ENCODE measurements at regions not wholly inside any gene's neighbourhood (a gene's known extent, or its start where the extent isn't known, plus 50 kb on each side); places are given as distances from the start of the nearest gene placed in this dataset.
A peak's percentile ranks its signal among the peaks of the same experiment; 100 is the strongest.

GRCh38 chr1:185574139-185574875 is 159.9 kb upstream of the HMCN1 start:
- no peak for DNase-seq

DNA sequence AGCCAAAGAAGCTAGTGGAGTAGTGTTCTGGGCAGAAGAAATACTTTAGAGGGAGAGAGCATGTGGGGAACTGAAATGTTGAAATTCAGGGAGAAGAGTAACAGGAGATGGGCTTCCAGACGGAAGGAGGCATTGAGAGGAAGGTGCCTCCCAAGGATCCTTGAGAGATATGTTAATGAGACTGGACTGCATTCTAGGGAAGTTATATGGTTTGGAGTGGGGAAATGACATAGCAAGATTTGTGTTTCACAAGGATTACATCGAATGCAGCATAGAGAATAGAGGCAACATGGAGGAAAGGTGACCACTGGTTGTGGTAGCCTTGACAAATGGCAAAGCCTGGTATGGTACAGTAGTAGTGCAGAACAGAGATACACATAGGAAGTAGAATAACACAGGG is 160.5 kb upstream of the HMCN1 start:
- no peak for DNase-seq

GRCh38 chr1:185573162-185573561 is 161.0 kb upstream of the HMCN1 start:
- no peak for DNase-seq

GRCh38 chr1:185570962-185571361 is 163.2 kb upstream of the HMCN1 start:
- no peak for DNase-seq

DNA sequence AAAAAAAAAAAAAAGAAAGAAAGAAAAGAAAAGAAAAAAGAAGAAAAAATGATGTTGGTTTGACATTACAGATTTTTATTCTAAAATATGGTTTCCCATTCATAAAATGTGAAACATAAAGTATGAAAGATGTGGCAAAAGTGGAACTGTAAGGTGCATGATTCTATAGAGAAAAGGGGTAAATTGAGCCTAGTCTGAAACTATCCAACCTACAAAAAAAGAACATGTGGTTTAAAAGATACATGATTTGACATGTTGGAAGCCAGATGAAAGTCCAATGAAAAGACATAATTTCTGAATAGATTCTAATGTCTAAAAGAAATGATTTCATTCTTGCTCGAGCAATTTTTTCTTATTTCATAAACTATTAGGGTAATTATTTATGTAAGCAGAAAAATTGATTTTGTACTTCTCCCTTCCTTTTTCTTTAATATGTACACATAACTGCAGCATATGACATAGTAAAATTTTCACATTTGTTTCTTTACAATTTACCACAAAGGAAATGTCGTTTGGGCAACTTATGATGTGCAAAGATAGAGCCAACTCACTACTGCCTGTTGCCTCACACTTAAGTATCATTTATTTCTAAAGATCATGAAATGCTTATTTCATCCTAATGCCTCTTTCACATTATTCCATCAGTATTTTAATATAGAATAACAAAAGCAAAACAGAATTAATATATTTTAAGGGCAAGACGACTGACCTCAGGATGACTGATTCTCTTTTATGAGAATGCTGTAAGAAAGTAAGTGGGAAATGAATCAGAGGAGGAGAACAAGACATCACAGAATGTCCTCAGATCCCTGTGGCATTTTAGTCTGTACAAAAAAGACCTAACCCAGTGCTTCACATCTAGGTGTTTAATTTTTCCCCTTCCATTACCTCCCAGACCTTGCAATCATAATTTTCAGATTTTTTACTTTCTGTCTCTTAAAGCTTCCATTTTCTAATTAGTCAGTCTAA is 165.8 kb upstream of the HMCN1 start:
- DNase-seq = no peak

- no peak for DNase-seq
Measured at GRCh38 chr1:185567440-185567839, 166.8 kb upstream of the HMCN1 start.

DNA sequence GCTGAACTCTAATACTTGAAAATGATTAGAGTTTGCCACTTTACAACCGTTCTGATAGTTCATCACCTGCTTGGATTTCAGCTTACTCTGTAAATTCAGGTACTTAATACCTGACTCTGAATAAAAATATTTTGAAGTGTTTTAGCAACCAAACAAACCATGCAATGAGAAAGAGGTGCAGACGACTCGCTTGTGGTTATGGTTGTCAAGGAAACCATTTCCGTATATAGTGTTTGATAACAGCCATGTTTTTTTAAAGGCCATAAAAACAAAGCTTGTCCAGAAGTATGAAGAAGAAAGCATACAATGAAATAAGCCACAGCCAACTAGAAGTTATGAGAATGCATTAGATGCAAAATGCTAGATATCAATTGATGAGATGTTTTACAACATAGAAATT is 167.2 kb upstream of the HMCN1 start:
- peak; percentile 57 for DNase-seq

- no peak for DNase-seq
Measured at GRCh38 chr1:185565302-185565701, 168.9 kb upstream of the HMCN1 start.

- DNase-seq = no peak
Measured at GRCh38 chr1:185564816-185565215, 169.4 kb upstream of the HMCN1 start.

- DNase-seq = no peak
Measured at GRCh38 chr1:185562461-185563359, 171.5 kb upstream of the HMCN1 start.

DNA sequence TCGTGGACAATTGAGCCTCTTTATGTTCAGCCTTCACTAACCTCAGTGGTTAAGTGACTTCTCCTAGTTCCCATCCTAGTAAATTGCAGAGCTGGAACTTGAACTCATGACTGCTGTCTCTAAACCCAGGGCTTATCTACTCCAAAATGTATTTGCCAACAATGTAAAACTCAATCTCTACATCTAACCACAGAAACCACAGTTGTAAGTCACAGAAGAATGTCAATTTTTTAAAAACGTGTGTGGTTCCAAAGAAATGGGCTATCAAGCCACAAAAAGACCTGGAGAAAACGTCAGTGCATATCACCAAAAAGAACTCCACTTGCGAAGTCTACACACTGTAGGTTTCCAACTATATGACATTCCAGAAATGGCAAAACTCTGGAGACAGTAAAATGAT is 172.6 kb upstream of the HMCN1 start:
- peak; percentile 22 for DNase-seq

DNA sequence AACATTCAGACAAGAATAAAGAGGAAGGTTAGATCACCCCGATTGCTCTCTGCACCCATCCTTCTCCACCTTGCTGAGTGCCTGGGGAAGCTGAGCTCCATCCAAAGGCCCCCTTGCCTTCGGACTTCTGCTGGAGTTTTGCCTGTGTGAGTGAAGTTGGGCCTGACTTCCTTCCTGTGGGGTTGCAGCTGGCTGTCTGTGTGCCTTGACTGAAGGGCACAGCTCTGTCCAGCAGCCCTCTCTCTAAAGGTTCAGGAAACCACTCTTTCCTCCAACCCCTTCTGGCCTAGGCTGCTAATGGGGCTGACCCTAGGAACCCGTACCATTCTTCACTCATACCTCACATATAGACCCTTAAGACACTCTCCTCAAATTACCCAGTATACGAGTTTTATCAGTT is 173.4 kb upstream of the HMCN1 start:
- DNase-seq = no peak

DNA sequence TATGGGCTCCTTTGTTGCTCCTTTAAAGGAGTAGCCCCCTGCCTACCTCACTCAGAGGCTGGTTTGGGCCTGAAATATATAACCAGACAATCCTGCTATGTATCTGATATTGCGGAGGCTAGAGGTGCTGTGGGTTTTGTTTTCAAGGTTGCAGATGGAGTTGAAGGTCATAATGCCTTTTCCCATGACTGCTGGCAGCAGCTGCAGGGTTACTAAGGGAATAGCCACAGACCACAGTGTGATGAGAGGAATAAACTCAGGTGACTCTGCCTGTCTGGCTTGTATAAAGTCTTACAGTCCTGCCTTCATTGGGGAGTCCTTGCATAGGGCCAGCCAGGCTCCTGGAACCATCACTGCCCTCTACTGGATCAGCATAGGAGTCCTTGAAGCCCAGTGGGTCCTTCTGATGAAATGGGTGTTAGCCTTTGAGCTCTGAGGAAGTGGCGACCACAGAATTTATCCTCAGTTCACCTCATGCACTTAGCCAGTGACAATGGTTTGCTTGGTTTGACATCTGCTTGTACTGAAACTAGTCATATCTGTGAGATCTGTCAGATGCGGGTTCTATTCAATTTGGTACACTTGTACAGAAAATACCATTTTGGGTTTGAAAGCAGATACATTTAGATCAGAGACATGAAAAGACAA is 174.4 kb upstream of the HMCN1 start:
- DNase-seq = peak; percentile 59

GRCh38 chr1:185559151-185559550 is 175.0 kb upstream of the HMCN1 start:
- no peak for DNase-seq

- no peak for DNase-seq
Measured at GRCh38 chr1:185556561-185556960, 177.6 kb upstream of the HMCN1 start.

DNA sequence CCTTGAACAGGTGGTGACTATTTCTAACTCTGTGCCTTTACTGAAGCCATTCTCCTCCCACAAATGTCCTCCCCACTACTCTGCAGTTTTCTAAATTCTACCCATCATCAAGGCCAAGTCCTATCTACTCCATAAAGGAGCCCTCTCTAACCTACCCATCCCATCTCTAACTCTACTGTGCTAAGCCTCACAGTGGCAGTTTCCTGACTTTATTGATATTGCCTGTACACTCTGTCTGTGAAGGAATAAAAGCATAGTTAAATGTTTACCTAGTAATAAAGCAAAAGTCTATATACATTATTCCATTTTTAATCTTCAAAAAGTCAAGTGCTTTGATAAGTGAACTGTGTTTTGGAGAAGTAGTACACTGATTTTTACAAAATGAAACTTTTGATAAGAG is 178.4 kb upstream of the HMCN1 start:
- no peak for DNase-seq

DNA sequence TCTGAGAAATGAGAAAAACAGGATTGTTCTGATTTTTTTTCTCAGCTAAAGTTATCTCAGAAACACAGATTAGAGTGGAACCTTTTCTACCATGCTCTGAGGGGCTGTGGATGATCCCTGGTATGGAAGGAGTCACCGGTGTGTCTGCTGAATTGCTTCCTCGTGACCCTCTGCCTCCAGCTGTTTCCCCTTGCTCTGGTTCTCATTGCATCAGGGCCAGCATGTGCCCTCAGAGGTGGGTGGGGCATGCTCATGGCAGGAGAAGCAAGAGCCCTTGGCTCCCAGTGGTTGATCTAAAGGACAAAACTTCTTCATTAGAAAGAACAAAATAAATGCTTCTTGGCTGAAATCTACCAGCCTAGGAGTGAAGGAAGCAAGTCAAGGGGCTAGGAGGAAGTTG is 183.2 kb upstream of the HMCN1 start:
- DNase-seq = no peak

- no peak for DNase-seq
Measured at GRCh38 chr1:185549906-185550305, 184.3 kb upstream of the HMCN1 start.

GRCh38 chr1:185546029-185546428 is 188.2 kb upstream of the HMCN1 start:
- DNase-seq = no peak

GRCh38 chr1:185541871-185542301 is 192.3 kb upstream of the HMCN1 start:
- no peak for DNase-seq

- no peak for DNase-seq
Measured at GRCh38 chr1:185540295-185540694, 193.9 kb upstream of the HMCN1 start.

DNA sequence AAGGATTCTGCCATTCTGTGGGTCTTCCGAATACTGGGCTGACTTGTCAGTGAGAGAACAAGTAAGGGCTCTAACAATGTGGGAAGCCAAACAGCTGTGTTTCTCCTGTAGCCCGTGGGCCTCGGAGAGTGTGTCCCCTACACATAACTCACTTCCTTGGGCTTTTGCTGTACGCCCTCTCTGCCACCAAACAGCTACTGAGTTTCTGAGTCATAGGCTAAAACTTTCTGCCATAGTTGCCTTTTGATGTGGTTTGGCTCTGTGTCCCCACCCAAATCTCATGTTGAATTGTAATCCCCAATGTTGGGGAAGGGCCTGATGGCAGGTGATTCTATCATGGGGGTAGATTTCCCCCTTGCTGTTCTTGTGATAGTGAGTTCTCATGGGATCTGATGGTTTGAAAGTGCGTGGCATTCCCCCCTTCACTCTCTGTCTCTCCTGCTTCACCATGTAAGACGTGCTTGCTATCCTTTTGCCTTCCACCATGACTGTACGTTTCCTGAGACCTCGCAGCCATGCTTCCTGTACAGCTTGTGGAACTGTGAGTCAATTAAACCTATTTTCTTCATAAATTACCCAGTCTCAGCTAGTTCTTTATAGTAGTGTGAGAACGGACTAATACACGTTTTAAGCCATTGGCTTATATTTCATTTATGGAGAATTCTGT is 194.8 kb upstream of the HMCN1 start:
- no peak for DNase-seq

Measured in hematopoietic multipotent progenitor cell treated with erythropoietin and hydrocortisone succinate and interleukin-3 and kit ligand, for 8 days (in vitro differentiated cells).